HG03432 (cell line): ENCODE measurements at regions not wholly inside any gene's neighbourhood (a gene's known extent, or its start where the extent isn't known, plus 50 kb on each side); places are given as distances from the start of the nearest gene placed in this dataset.

ENCODE experiments used
- ATAC-seq: cut with Tn5 transposase; IDR thresholded peaks from one replicate; pipeline ENCODE4 v1.9.1; 2021; ENCODE audit warnings: mild to moderate bottlenecking, moderate library complexity; ENCODE audit not compliant: unreplicated experiment

GRCh38 chr21:38182370-38182985 lies 74.3 kb upstream of the KCNJ15 start:
- ATAC-seq, result no peak

- ATAC-seq, result no peak
Observed at GRCh38 chr21:38183961-38184360, 72.8 kb upstream of the KCNJ15 start.

GRCh38 chr21:38186661-38187270 lies 70.0 kb upstream of the KCNJ15 start:
- no peak for ATAC-seq

- no peak for ATAC-seq
Observed at GRCh38 chr21:38188037-38188436, 68.8 kb upstream of the KCNJ15 start.

- ATAC-seq, result no peak
Observed at GRCh38 chr21:38196036-38196435, 60.8 kb upstream of the KCNJ15 start.

GRCh38 chr21:38202811-38203210 lies 54.0 kb upstream of the KCNJ15 start:
- no peak for ATAC-seq

GRCh38 chr21:38203229-38203628 lies 53.6 kb upstream of the KCNJ15 start:
- no peak for ATAC-seq

GRCh38 chr21:38205940-38206339 lies 50.9 kb upstream of the KCNJ15 start:
- no peak for ATAC-seq

GRCh38 chr21:38206646-38207045 lies 50.1 kb upstream of the KCNJ15 start:
- ATAC-seq, result no peak
